ENCODE measurements at regions not wholly inside any gene's neighbourhood (a gene's known extent, or its start where the extent isn't known, plus 50 kb on each side); places are given as distances from the start of the nearest gene placed in this dataset.

GRCh38 chrX:117325706-117326105 is 790.9 kb downstream of the KLHL13 start (continued):
- no peak for TF ChIP-seq ETV6 (CRISPR knock-in tag; conservative IDR thresholded peaks at IDR 0.05)
- TF ChIP-seq ZNF207 (IDR thresholded peaks at IDR 0.05; ENCODE audit: borderline replicate concordance), result no peak
- TF ChIP-seq ZSCAN31 (CRISPR knock-in tag; IDR thresholded peaks at IDR 0.05; ENCODE audit: low read depth), result no peak
- TF ChIP-seq HOXA9 (CRISPR knock-in tag; IDR thresholded peaks at IDR 0.05; ENCODE audit: borderline replicate concordance), result no peak

GRCh38 chrX:117305168-117305766 is 811.3 kb downstream of the KLHL13 start:
- ATAC-seq (no peak), FAIRE-seq (no peak), DNase-seq (ENCODE audit: low spot score) (no peak)
- Histone ChIP-seq H2AFZ (ENCODE audit: low read length) (no peak overlapping the region), H3K9me3 (ENCODE audit: low read length) (no peaks in the 10 kb centered on the region), H3K27me3 (ENCODE audit: control insufficient read depth in 1 of 2, insufficient read depth in 2 of 2, low read length in 2 of 2) (no peaks in the 10 kb centered on the region), H3K4me1 (ENCODE audit: insufficient read depth, low read length) (no peaks in the 10 kb centered on the region), H3K4me3 (replicated peaks in 1 of 3; ENCODE audit: insufficient read depth in 1 of 3, low read depth in 2 of 3, low read length in 3 of 3) (no peak overlapping the region), H3K36me3 (replicated peaks in 1 of 2; ENCODE audit: control insufficient read depth in 1 of 2, insufficient read depth in 2 of 2, low read length in 2 of 2) (no peaks in the 10 kb centered on the region), H3K9ac (ENCODE audit: insufficient read depth, low read depth, low read length) (no peak overlapping the region), H3K4me2 (ENCODE audit: low read depth, low read length) (no peak overlapping the region), H4K20me1 (ENCODE audit: insufficient read depth, low read length) (no peaks in the 10 kb centered on the region), H3K27ac (ENCODE audit: extremely low read length, insufficient read depth, low read length) (no peak overlapping the region), H3K79me2 (ENCODE audit: insufficient read depth, low read length) (no peaks in the 10 kb centered on the region)
- ChIA-PET CTCF (ENCODE audit: low intra/inter-chr PET ratio, low total read pairs) (no interaction called here), POLR2A (no interaction called here)
- in situ Hi-C loops (cut with HindIII; ENCODE audit: extremely low pct_ligation_motif_present, low pct_unique_long_range_greater_than_20kb), result no loop called here
- intact Hi-C loops (cut with micrococcal nuclease; ENCODE audit: unreplicated experiment), result no loop called here
- BruUV-seq (replicated peaks), result no TSS peak
- 0% methylated on average over 1 of the region's 4 CpGs for WGBS (ENCODE audit: low lambda C conversion rate)
- TF ChIP-seq MAFK (conservative IDR thresholded peaks at IDR 0.05 in 1 of 2, IDR thresholded peaks at IDR 0.05 in 1 of 2; ENCODE audit: low read length in 2 of 2) (no peak), TOPORS (CRISPR knock-in tag; IDR thresholded peaks at IDR 0.05) (no peak), HNRNPH1 (optimal IDR thresholded peaks at IDR 0.05; ENCODE audit: low read depth, low read length) (no peak), DNMT3B (CRISPR knock-in tag; conservative IDR thresholded peaks at IDR 0.05) (no peak), ZNF496 (CRISPR knock-in tag; IDR thresholded peaks at IDR 0.05; ENCODE audit: insufficient replicate concordance) (no peak), CSRNP1 (CRISPR knock-in tag; IDR thresholded peaks at IDR 0.05) (no peak), CBX2 (IDR thresholded peaks at IDR 0.05; ENCODE audit: low read depth, low read length) (no peak), CBX2 (CRISPR knock-in tag; IDR thresholded peaks at IDR 0.05; ENCODE audit: low read depth) (no peak), ZBTB1 (CRISPR knock-in tag; IDR thresholded peaks at IDR 0.05; ENCODE audit: borderline replicate concordance) (no peak), ZNF512 (CRISPR knock-in tag; IDR thresholded peaks at IDR 0.05) (no peak), ZNF260 (CRISPR knock-in tag; IDR thresholded peaks at IDR 0.05; ENCODE audit: borderline replicate concordance, low read depth) (no peak), EHMT2 (IDR thresholded peaks at IDR 0.05; ENCODE audit: borderline replicate concordance, low read depth, low read length) (no peak), ZHX1 (CRISPR knock-in tag; IDR thresholded peaks at IDR 0.05; ENCODE audit: low read depth) (no peak), TBL1XR1 (IDR thresholded peaks at IDR 0.05; ENCODE audit: borderline replicate concordance, low read length, partially characterized antibody) (no peak)

All from HepG2 (cell line).